D341Med (cell line): ENCODE measurements at regions not wholly inside any gene's neighbourhood (a gene's known extent, or its start where the extent isn't known, plus 50 kb on each side); places are given as distances from the start of the nearest gene placed in this dataset.
"Not testable (repeated sequence)": the region's sequence is repeated elsewhere in the genome, so short reads cannot be mapped to it uniquely, and the experiment has no call there.

Experiments used
- DNase-seq: peaks from one replicate; pipeline ENCODE4 v3.0.0; 2012; ENCODE audit warnings: low spot score

DNA sequence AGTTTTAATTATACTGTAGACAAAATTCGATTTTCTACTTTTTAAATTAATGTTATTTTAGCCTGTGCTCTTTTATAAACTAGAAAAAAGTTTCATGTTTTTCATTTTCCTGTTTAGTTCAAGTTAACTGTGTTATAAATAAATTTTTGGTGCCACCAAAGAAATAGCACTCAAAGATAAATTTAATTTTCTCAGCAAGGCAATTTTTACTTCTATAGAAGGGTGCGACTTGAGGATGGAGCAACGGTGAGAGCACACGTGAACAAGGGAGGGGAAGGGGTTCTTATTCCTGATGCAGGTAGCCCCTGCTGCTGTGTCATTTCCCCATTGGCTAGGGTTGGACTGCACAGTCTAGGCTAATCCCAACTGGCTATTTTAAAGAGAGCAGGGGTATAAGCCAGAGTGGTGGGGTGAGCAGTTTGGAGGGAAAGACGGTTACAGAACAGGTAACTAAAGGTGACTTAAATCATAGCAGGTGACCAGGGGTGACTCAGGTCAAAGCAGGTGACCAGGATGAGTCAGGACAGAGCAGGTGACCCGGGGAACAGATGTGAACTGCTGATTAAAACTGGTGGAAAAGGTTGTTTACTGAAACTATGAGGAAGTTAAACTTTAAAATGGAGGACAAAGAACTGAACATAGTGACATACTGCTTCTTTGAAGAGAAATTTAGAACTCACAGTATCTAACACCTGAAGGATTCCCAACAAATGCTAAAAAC lies 104.6 kb upstream of the GPBP1 start:
- DNase-seq = no peak

DNA sequence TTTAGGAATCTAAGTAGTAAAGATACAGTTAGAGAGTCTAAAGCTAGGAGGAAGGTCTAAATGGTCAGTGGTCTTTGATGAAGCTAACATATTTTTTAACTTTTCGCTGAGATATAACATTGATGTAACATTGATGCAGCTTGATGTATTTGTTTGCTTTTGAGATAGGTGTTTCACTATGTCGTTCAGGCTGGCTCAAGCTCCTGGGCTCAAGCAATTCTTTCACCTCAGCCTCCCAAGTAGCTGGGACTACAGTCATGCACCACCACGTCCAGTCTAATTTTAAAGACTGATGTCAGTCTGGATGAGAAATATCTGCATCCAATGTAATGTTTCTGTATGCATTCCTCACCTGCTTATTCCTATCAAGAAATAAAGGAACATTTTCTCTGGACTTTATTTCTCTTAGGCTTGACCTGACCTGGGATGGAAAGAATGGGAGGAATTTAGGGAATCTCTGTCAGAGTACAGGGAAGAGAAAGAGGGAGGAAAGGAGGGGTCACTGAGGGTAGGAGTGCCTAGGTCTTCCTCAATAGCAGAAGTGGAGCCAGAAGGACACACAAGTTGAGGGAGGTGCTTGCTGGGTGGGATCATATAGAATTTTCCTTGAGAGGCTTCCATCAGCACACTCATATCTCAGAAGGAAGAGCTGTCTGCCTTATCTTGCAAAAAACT lies 101.5 kb upstream of the GPBP1 start:
- no peak for DNase-seq

DNA sequence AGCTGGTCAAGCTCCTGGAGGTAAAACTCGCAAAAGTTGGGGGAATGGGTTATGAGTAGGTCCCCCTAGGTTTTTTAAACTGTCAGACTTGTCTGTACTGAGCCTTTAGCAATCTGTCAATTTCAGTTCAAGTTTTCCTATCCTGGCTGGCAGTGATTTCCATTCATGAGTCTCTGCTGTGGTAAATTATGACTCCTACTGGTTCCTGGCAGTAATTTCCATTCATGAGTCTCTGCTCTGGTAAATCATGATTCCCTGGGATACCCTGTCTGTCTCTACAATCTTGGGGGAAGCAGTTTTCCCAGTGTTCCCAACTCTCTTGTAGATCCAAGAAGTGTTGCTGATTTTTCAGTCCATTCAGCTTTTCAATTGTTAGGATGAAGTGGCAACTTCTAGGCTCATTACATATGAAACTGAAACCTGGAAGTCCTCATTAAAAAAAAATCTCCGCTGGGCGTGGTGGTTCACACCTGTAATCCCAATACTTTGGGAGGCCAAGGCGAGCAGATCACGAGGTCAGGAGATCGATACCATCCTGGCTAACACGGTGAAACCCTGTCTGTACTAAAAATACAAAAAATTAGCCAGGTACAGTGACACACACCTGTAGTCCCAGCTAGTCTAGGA lies 91.3 kb upstream of the GPBP1 start:
- peak; percentile 25 for DNase-seq

DNA sequence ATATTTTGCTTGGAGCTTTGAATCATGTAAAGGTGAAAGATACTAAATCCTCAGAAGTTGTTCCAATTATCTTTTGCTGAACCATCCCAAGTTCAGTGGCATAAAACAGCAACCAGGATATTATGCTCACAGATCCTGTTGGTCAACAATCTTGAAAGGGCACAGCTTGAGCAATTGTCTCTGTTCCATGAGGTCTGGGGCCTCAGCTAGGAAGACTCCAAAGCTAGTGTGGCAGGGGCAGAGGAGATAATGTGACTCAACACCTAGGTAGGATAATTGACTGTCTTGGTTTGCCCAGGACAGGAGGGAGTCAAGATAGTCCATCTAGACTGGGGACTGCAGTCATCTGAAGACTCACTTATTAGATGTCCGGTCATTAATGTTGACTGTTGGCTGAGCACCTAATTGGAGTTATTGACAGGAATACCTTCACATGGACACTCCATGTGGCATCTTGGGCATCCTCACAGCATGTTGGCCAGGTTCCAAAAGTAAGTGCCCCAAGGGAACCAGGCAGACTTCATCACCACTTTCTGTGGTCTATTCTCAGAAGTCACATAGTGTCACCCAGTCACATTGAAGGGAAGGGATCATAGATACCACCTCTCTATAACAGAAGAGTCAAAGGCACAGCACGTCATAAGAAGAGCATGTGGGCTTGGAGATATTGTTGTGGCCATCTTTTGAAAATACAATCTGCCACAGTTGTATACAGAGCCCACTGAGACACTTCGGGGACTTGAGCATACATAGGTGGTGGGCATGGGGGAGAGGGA lies 88.4 kb upstream of the GPBP1 start:
- DNase-seq = no peak

GRCh38 chr5:57087947-57088346 lies 85.9 kb upstream of the GPBP1 start:
- not testable (repeated sequence) for DNase-seq

- no peak for DNase-seq
These were observed 78.8 kb upstream of the GPBP1 start for GRCh38 chr5:57094753-57095683.

DNA sequence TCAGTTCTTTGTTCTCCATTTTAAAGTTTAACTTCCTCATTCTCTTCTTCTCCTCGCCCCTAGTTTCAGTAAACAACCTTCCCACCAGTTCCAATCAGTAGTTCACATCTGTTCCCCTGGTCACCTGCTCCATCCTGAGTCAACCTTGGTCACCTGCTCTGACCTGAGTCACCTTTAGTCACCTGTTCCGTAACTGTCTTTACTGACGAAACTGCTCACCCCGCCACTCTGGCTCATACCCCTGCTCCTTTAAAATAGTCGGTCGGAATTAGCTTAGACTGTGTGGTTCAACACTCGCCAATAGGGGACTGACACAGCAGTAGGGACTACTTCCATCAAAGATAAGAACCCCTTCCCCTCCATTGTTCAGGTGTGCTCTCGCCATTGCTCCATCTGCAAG lies 76.3 kb upstream of the GPBP1 start:
- DNase-seq = no peak

DNA sequence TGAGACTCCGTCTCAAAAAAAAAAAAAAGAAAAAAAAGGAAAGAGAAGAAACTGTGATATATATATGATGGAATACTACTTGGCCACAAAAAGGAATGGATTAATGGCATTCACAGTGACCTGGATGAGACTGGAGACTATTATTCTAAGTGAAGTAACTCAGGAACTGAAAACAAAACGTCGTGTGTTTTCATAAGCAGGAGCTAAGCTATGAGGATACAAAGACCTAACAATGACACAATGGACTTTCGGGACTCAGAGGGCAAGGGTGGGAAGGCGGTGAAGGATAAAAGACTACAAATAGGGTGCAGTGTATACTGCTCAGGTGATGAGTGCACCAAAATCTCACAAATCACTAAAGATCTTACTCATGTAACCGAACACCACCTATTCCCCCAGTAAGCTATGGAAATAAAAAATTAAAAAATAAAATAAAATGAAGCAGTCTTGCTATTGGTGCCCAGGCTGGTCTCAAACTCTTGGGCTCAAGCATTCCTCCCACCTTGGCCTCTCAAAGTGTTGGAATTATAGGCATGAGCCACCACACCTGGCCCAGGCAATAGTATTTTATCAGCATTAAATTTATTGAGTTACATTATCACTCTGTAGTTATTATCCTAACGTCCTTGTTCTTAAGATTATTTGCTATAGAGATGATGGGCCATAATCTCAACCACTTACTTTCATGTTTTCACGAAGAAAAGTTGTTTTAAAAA lies 71.5 kb upstream of the GPBP1 start:
- no peak for DNase-seq

DNA sequence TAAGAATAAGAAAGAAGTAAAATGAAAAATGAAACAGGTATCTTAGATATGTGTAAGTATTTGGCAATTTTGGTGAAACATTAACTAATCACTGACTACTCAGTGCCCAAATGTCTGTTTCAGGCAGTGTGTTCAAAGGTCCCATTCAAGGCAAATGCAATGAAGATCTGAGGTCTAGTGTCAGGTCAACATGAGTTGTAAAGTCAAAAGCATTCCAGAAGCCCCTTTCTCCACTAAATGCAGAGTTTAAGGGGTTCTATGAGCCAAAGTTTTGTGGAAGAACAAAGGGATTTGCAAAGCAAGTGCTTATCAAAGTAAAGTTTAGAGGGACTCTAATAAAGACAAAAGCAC lies 71.0 kb upstream of the GPBP1 start:
- DNase-seq = no peak

GRCh38 chr5:57103317-57103907 lies 70.4 kb upstream of the GPBP1 start:
- DNase-seq = no peak

GRCh38 chr5:57106661-57107060 lies 67.2 kb upstream of the GPBP1 start:
- no peak for DNase-seq

GRCh38 chr5:57111993-57112392 lies 61.9 kb upstream of the GPBP1 start:
- DNase-seq = no peak

GRCh38 chr5:57113481-57113880 lies 60.4 kb upstream of the GPBP1 start:
- no peak for DNase-seq

GRCh38 chr5:57117596-57117995 lies 56.3 kb upstream of the GPBP1 start:
- DNase-seq = no peak

DNA sequence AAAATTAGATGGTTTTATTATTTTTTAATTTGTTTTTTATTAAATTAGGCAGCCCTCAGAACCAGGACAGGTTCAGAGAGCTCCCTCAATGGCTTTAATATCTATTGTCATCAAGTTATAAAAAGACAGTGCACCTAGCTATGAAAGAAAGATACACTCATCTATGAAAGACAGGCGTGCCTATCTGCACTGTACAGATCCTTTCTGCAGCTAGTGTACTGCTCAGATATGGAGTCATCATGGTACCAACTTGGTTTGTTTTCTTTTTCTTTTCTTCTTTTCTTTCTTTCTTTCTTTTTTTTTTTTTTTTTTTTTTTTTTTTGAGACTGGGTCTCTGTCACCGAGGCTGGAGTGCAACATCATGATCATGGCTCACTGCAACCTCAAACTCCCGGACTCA lies 54.8 kb upstream of the GPBP1 start:
- DNase-seq = no peak

- no peak for DNase-seq
These were observed 49.8 kb upstream of the GPBP1 start for GRCh38 chr5:57124014-57124413.
